PC-3 (cell line): ENCODE measurements at regions not wholly inside any gene's neighbourhood (a gene's known extent, or its start where the extent isn't known, plus 50 kb on each side); places are given as distances from the start of the nearest gene placed in this dataset.

Source experiments
- ATAC-seq: fragments of 200-7000 bp; cut with Tn5 transposase; 2 replicates; pipeline ENCODE4 v1.9.1; 2020; ENCODE audit warnings: mild to moderate bottlenecking, moderate library complexity
- BruUV-seq: library from RNA; stranded (reverse); fragments of 400-500 nt; replicated peaks from 2 replicates; lab custom pipeline; 2021; lab: Mats Ljungman, UMichigan
- CTCF ChIA-PET: fragments of 300-600 bp; sonication (Branson Sonifier 250); formaldehyde crosslinking; loops from one replicate; lab custom pipeline; 2022; ENCODE audit warnings: antibody characterized with exemption; lab: Charles Lee
- POLR2A ChIA-PET: fragments of 300-600 bp; sonication (Branson Sonifier 250); formaldehyde crosslinking; loops from one replicate; lab custom pipeline; 2022; ENCODE audit warnings: antibody characterized with exemption; ENCODE audit not compliant: unreplicated experiment; lab: Charles Lee
- DNase-seq: peaks from one replicate; pipeline ENCODE4 v3.0.0-alpha.2; 2015
- H2AFZ ChIP-seq: fragments of 300-600 bp; sonication (generic); 2 replicates; pipeline ENCODE4 v1.6.0; 2016; ENCODE audit warnings: antibody characterized with exemption, low read length
- H3F3A ChIP-seq: fragments of 300-600 bp; sonication (generic); one replicate; pipeline ENCODE4 v1.6.0; 2017; ENCODE audit warnings: antibody characterized with exemption, low read length, control low read depth, mild to moderate bottlenecking; ENCODE audit not compliant: unreplicated experiment
- H3K27ac ChIP-seq: fragments of 300-600 bp; sonication (generic); 2 replicates; pipeline ENCODE4 v1.5.1; 2016; ENCODE audit warnings: mild to moderate bottlenecking, low read length
- H3K27me3 ChIP-seq: fragments of 300-600 bp; sonication (generic); 2 replicates; pipeline ENCODE4 v1.6.1; 2016; ENCODE audit warnings: low read length, mixed read lengths
- H3K36me3 ChIP-seq: fragments of 300-600 bp; sonication (generic); 2 replicates; pipeline ENCODE4 v1.6.1; 2016; ENCODE audit warnings: low read depth, mixed run types, low read length, mixed read lengths
- H3K4me1 ChIP-seq: fragments of 300-600 bp; sonication (generic); 2 replicates; pipeline ENCODE4 v1.5.1; 2016; ENCODE audit warnings: low read length; ENCODE audit not compliant: insufficient read depth
- H3K4me2 ChIP-seq: fragments of 300-600 bp; sonication (generic); 2 replicates; pipeline ENCODE4 v1.6.0; 2016; ENCODE audit warnings: low read length
- H3K4me3 ChIP-seq: fragments of 300-600 bp; sonication (generic); 2 replicates; pipeline ENCODE4 v1.5.1; 2016; ENCODE audit warnings: mild to moderate bottlenecking, low read length, mixed read lengths
- H3K79me2 ChIP-seq: fragments of 300-600 bp; sonication (generic); 2 replicates; pipeline ENCODE4 v1.6.1; 2017; ENCODE audit warnings: low read length, mixed read lengths
- H3K9ac ChIP-seq: fragments of 300-600 bp; sonication (generic); 2 replicates; pipeline ENCODE4 v1.6.0; 2016; ENCODE audit warnings: mild to moderate bottlenecking, low read length
- H3K9me2 ChIP-seq: fragments of 300-600 bp; sonication (generic); replicated peaks from 2 replicates; pipeline ENCODE4 v1.6.1; 2016; ENCODE audit warnings: mixed run types, low read length, mixed read lengths
- H3K9me3 ChIP-seq: fragments of 300-600 bp; sonication (generic); 2 replicates; pipeline ENCODE4 v1.6.1; 2016; ENCODE audit warnings: low read length, mixed read lengths
- H4K20me1 ChIP-seq: fragments of 300-600 bp; sonication (generic); 2 replicates; pipeline ENCODE4 v1.6.1; 2016; ENCODE audit warnings: low read length, mixed read lengths
- CTCF ChIP-seq: fragments of 300-600 bp; sonication (generic); conservative IDR thresholded peaks from 2 replicates; pipeline ENCODE4 v1.5.1; 2017; ENCODE audit warnings: antibody characterized with exemption, low read depth, mild to moderate bottlenecking, low read length
- EZH2 ChIP-seq: fragments of 300-600 bp; sonication (generic); IDR thresholded peaks from one replicate; pipeline ENCODE4 v1.6.1; 2017; ENCODE audit warnings: antibody characterized with exemption, mild to moderate bottlenecking, low read length; ENCODE audit not compliant: unreplicated experiment
- EZH2phosphoT487 ChIP-seq: fragments of 300-600 bp; sonication (generic); IDR thresholded peaks from 2 replicates; pipeline ENCODE4 v1.6.1; 2018; ENCODE audit warnings: mild to moderate bottlenecking, antibody characterized with exemption, low read length, borderline replicate concordance
- intact Hi-C: fragments of 100-400 bp; cut with micrococcal nuclease; formaldehyde crosslinking; loops from 2 replicates; pipeline ENCODE4 v1.9.0; 2023

- no peak overlapping the region for H3K9ac ChIP-seq
- H4K20me1 ChIP-seq, result no peaks in the 10 kb centered on the region
- no peaks in the 10 kb centered on the region for H3K4me1 ChIP-seq
- no peak for TF ChIP-seq EZH2
- no peak for TF ChIP-seq CTCF
- TF ChIP-seq EZH2phosphoT487, result no peak
- POLR2A ChIA-PET, result no interaction called here
- H3K4me3 ChIP-seq, result no peak overlapping the region
- ATAC-seq (no peak), DNase-seq (no peak)
- peaks cover 27% of the 10 kb centered on the region for H3K9me3 ChIP-seq
- H3K4me2 ChIP-seq, result no peak overlapping the region
- intact Hi-C loops, result no loop called here
- H3K27me3 ChIP-seq, result no peaks in the 10 kb centered on the region
- H3F3A ChIP-seq, result no peaks in the 10 kb centered on the region
- no peak overlapping the region for H2AFZ ChIP-seq
- H3K27ac ChIP-seq, result no peak overlapping the region
- BruUV-seq, result no TSS peak
- no peaks in the 10 kb centered on the region for H3K79me2 ChIP-seq
- H3K36me3 ChIP-seq, result no peaks in the 10 kb centered on the region
- CTCF ChIA-PET, result no interaction called here
- no peaks in the 10 kb centered on the region for H3K9me2 ChIP-seq
These were observed 570.4 kb upstream of the SEL1L start for GRCh38 chr14:82104013-82104412.

- POLR2A ChIA-PET, result no interaction called here
- Histone ChIP-seq H3K27ac (no peak overlapping the region), H3K9me3 (peaks cover 30% of the 10 kb centered on the region), H3K9me2 (no peaks in the 10 kb centered on the region), H4K20me1 (no peaks in the 10 kb centered on the region), H3K9ac (no peak overlapping the region), H3K4me3 (no peak overlapping the region), H3K4me1 (no peaks in the 10 kb centered on the region), H3K79me2 (no peaks in the 10 kb centered on the region), H3K36me3 (no peaks in the 10 kb centered on the region), H2AFZ (no peak overlapping the region), H3F3A (no peaks in the 10 kb centered on the region), H3K4me2 (no peak overlapping the region), H3K27me3 (no peaks in the 10 kb centered on the region)
- DNase-seq (no peak), ATAC-seq (no peak)
- BruUV-seq, result no TSS peak
- TF ChIP-seq EZH2, result no peak
- no peak for TF ChIP-seq EZH2phosphoT487
- no peak for TF ChIP-seq CTCF
- intact Hi-C loops, result no loop called here
- CTCF ChIA-PET, result no interaction called here
These were observed 578.7 kb upstream of the SEL1L start for GRCh38 chr14:82112210-82112839.

GRCh38 chr14:82113007-82113406 lies 579.4 kb upstream of the SEL1L start:
- ChIA-PET POLR2A (no interaction called here), CTCF (no interaction called here)
- Histone ChIP-seq H2AFZ (no peak overlapping the region), H4K20me1 (no peaks in the 10 kb centered on the region), H3K27me3 (no peaks in the 10 kb centered on the region), H3K4me3 (no peak overlapping the region), H3K79me2 (no peaks in the 10 kb centered on the region), H3K27ac (no peak overlapping the region), H3F3A (no peaks in the 10 kb centered on the region), H3K9me3 (peaks cover 32% of the 10 kb centered on the region), H3K36me3 (no peaks in the 10 kb centered on the region), H3K9me2 (no peaks in the 10 kb centered on the region), H3K4me2 (no peak overlapping the region), H3K9ac (no peak overlapping the region), H3K4me1 (no peaks in the 10 kb centered on the region)
- DNase-seq (no peak), ATAC-seq (no peak)
- no TSS peak for BruUV-seq
- TF ChIP-seq EZH2, result no peak
- intact Hi-C loops, result no loop called here
